Suprapubic skin (tissue), 4 donors: ENCODE measurements at regions not wholly inside any gene's neighbourhood (a gene's known extent, or its start where the extent isn't known, plus 50 kb on each side); places are given as distances from the start of the nearest gene placed in this dataset.

Source experiments
- CTCF ChIP-seq, 2 donors: fragments of 200-600 bp in 1 of 2; fragments of 450-650 bp in 1 of 2; sonication (generic) in 1 of 2; IDR thresholded peaks; one replicate each; pipeline ENCODE4 v1.5.1; 2016 to 2019; ENCODE audit warnings: antibody characterized with exemption in 2 of 2, mild to moderate bottlenecking in 1 of 2, moderate library complexity in 1 of 2
- EP300 ChIP-seq: sonication (generic); formaldehyde crosslinking; IDR thresholded peaks from one replicate; pipeline ENCODE4 v1.6.1; 2017; ENCODE audit warnings: antibody characterized with exemption
- POLR2A ChIP-seq, 2 donors: fragments of 450-650 bp; IDR thresholded peaks; one replicate each; pipeline ENCODE4 v1.6.1; 2017; ENCODE audit warnings: antibody characterized with exemption in 2 of 2, mild to moderate bottlenecking in 2 of 2, moderate library complexity in 2 of 2
- POLR2AphosphoS5 ChIP-seq, 3 donors: sonication (generic); formaldehyde crosslinking; IDR thresholded peaks; one replicate each; pipeline ENCODE4 v1.6.1; 2017; ENCODE audit warnings: antibody characterized with exemption in 3 of 3

GRCh38 chr12:124637163-124637562 is 69.8 kb upstream of the NCOR2 start:
- TF ChIP-seq CTCF (IDR thresholded peaks at IDR 0.05): no peak
- TF ChIP-seq POLR2AphosphoS5 (IDR thresholded peaks at IDR 0.05): no peak
- TF ChIP-seq POLR2A (IDR thresholded peaks at IDR 0.05): no peak
- no peak for TF ChIP-seq EP300
